Neuron (in vitro differentiated cells): ENCODE measurements at regions not wholly inside any gene's neighbourhood (a gene's known extent, or its start where the extent isn't known, plus 50 kb on each side); places are given as distances from the start of the nearest gene placed in this dataset.
A peak's percentile ranks its signal among the peaks of the same experiment; 100 is the strongest.
"Not testable (repeated sequence)": the region's sequence is repeated elsewhere in the genome, so short reads cannot be mapped to it uniquely, and the experiment has no call there.

Experiments used
- H2AFZ ChIP-seq: one replicate; pipeline ENCODE4 v1.6.1; 2013; ENCODE audit warnings: low read depth, mild to moderate bottlenecking, inconsistent platforms, low read length, moderate library complexity
- H3K27me3 ChIP-seq: one replicate; pipeline ENCODE4 v1.6.1; 2013; ENCODE audit warnings: low read length; ENCODE audit not compliant: insufficient read depth
- H3K36me3 ChIP-seq: one replicate; pipeline ENCODE4 v1.6.1; 2013; ENCODE audit warnings: low read length; ENCODE audit not compliant: insufficient read depth
- H3K4me1 ChIP-seq: one replicate; pipeline ENCODE4 v1.6.1; 2013; ENCODE audit warnings: low read length; ENCODE audit not compliant: insufficient read depth
- H3K4me3 ChIP-seq: 2 replicates; pipeline ENCODE4 v1.5.1; 2013; ENCODE audit warnings: mild to moderate bottlenecking, low read length, moderate library complexity
- H3K9me3 ChIP-seq: one replicate; pipeline ENCODE4 v1.6.1; 2013; ENCODE audit warnings: low read length

DNA sequence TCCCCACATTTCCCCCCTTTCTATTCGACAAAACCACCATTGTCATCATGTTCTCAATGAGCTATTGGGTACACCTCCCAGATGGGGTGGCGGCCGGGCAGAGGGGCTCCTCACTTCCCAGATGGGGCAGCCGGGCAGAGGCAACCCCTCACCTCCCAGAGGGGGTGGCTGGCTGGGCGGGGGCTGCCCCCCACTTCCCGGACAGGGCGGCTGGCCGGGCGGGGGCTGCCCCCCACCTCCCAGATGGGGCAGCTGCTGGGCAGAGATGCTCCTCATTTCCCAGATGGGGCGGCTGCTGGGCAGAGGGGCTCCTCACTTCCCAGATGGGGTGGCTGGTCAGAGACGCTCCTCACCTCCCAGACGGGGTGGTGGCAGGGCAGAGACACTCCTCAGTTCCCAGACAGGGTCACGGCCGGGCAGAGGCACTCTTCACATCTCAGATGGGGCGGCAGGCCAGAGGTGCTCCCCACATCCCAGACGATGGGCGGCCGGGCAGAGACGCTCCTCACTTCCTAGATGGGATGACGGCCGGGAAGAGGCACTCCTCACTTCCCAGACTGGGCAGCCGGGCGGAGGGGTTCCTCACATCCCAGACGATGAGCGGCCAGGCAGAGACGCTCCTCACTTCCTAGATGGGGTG is 221.5 kb downstream of the NNT start:
- not testable (repeated sequence) for H3K36me3 ChIP-seq, H3K4me3 ChIP-seq, H3K4me1 ChIP-seq, H2AFZ ChIP-seq, H3K9me3 ChIP-seq, H3K27me3 ChIP-seq

DNA sequence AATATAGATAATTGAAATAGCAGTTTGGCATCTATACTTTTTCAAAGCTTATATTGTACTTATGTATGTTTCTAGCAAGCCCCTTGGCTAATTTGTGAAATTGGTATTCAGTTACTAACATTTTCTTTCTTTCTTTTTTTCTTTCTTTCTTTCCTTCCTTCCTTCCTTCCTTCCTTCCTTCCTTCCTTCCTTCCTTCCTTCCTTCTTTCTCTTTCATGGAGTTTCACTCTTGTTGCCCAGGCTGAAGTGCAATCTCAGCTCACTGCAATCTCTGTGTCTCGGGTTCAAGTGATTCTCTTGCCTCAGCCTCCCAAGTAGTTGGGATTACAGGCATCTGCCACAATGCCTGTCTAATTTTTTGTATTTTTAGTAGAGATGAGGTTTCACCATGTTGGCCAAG is 215.4 kb downstream of the NNT start:
- H2AFZ ChIP-seq, H3K4me3 ChIP-seq, H3K4me1 ChIP-seq, H3K9me3 ChIP-seq, H3K27me3 ChIP-seq, H3K36me3 ChIP-seq: not testable (repeated sequence)

DNA sequence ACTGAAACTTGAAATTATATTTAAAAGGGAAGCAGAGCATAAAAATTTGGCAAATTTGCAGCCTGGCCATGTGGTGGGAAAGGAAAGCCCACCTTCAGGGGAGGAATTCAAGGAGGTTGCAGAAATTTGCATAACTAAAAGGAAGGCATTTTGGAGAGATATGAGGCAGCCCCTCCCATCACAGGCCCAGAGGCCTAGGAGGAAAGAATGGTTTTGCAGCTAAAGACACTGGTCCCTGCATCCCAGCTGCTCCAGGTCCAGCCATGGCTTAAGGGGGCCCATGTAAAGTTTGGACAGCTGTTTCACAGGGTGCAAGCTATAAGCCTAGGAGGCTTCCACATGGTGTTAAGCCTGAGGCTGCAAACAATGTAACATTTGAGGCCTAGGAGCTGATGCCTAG is 212.5 kb downstream of the NNT start:
- H3K36me3 ChIP-seq = no peaks in the 10 kb centered on the region
- H3K4me1 ChIP-seq = no peaks in the 10 kb centered on the region
- no peak overlapping the region for H3K4me3 ChIP-seq
- H3K27me3 ChIP-seq = no peaks in the 10 kb centered on the region
- H2AFZ ChIP-seq = no peak overlapping the region
- H3K9me3 ChIP-seq = peaks cover 3% of the 10 kb centered on the region

DNA sequence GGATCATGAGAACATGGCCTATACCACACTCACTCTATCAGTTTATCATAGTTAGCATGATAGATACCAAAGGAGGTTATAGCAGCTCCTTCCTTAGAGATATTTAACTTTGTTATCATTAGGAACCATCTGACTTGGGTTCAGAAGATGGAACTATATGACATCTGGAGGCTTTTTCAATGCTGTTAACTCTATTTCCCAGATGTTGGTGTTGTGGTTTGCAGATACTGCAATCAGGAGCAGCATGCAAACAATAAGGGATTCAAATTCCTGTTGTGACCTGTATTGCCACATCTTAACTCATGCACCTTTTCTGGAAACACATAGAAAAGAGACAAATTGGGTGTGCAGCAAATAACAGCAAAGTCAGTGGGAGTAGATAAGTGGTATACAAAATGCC is 201.7 kb downstream of the NNT start:
- H3K4me3 ChIP-seq = no peak overlapping the region
- no peaks in the 10 kb centered on the region for H3K36me3 ChIP-seq
- no peaks in the 10 kb centered on the region for H3K27me3 ChIP-seq
- H3K9me3 ChIP-seq = no peaks in the 10 kb centered on the region
- no peaks in the 10 kb centered on the region for H3K4me1 ChIP-seq
- no peak overlapping the region for H2AFZ ChIP-seq

DNA sequence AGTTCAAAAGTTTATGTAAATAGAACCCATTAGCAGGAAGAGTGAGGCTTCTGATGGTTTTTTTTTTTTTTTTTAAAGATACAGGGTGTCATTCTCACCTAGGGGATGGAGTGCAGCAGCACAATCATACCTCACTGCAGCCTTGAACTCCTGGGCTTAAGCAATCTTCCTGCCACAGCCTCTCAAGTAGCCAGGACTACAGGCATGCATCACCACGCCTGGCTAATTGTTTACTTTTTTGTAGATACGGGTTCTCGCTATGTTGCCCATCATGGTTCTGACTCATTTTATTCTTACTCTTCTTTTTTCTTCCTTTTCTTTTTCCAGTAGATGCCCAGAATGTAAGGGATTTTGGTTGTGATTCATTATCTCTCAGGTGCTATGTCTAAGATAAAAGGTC is 201.1 kb downstream of the NNT start:
- H3K4me1 ChIP-seq = no peaks in the 10 kb centered on the region
- H3K4me3 ChIP-seq = no peak overlapping the region
- no peaks in the 10 kb centered on the region for H3K27me3 ChIP-seq
- no peaks in the 10 kb centered on the region for H3K9me3 ChIP-seq
- H3K36me3 ChIP-seq = no peaks in the 10 kb centered on the region
- no peak overlapping the region for H2AFZ ChIP-seq

DNA sequence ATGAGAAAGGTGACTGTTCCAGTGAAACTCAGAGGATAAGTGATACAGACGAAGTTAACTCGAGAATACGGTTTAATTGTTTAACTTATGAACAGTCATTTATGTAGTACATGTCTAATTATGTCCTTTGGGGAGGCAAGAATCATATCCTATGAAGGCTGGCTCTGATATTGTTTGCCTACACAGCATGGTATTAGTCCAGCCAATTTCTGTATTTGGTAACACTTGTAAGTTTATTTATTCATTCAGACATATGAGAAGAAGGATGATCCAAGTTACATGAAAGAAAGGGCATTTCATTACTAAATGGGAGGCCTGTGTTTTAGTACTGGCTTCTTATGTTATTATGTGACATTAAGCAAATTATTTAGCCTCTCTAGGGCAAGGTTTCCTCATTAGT is 199.7 kb downstream of the NNT start:
- Histone ChIP-seq H3K9me3 (no peaks in the 10 kb centered on the region), H2AFZ (no peak overlapping the region), H3K36me3 (no peaks in the 10 kb centered on the region), H3K4me1 (no peaks in the 10 kb centered on the region), H3K4me3 (no peak overlapping the region), H3K27me3 (no peaks in the 10 kb centered on the region)

DNA sequence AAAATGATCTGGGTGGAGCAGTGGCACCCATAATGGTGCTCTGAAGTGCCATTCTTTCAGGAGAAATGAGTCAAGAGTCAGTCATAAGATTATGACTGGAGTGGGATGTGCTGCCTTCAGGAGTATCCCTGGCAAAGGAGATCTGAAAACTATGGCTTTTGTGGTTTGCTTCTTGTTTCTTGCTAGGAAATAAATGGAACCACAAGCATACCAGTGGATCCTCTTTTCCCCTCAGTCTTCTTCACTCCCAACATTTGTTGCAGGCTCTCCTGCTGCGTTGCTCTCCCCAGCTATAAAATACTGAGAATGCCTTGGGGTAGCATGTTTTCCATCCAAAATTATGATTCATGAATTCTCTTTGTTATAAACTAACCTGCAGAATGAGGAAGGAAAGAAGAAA is 199.1 kb downstream of the NNT start:
- no peaks in the 10 kb centered on the region for H3K9me3 ChIP-seq
- no peaks in the 10 kb centered on the region for H3K27me3 ChIP-seq
- H3K4me3 ChIP-seq = no peak overlapping the region
- H2AFZ ChIP-seq = no peak overlapping the region
- no peaks in the 10 kb centered on the region for H3K4me1 ChIP-seq
- no peaks in the 10 kb centered on the region for H3K36me3 ChIP-seq

DNA sequence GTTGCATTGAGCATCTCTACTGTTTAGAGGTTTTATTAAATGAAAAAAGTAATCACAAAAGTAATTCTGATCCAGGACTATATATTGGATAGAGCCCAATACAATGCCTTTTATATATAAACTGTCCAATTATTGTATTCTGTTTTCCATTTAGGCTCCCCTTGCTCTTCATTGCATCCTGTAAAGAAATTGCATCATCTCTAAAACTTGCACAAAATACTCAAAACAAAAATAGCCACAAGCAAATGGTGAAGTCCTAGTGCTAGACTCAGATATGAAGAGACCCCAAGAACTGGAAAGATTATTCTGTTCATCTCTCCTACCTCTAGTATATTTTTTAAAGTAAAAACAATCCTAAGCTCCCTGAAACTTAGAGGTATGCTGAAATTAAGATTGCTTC is 195.8 kb downstream of the NNT start:
- no peak overlapping the region for H3K4me3 ChIP-seq
- no peaks in the 10 kb centered on the region for H3K4me1 ChIP-seq
- H3K9me3 ChIP-seq = no peaks in the 10 kb centered on the region
- no peaks in the 10 kb centered on the region for H3K27me3 ChIP-seq
- no peaks in the 10 kb centered on the region for H3K36me3 ChIP-seq
- no peak overlapping the region for H2AFZ ChIP-seq

DNA sequence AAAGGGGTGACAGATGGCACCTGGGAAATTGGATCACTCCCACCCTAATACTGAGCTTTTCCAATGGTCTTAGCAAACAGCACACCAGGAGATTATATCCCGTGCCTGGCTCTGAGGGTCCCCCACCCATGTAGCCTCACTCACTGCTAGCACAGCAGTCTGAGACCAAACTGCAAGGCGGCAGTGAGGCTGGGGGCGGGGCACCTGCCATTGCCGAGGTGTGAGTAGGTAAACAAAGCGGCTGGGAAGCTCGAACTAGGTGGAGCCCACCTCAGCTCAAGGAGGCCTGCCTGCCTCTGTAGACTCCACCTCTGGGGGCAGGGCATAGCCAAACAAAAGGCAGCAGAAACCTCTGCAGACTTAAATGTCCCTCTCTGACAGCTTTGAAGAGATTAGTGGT is 188.9 kb downstream of the NNT start:
- not testable (repeated sequence) for H3K27me3 ChIP-seq, H2AFZ ChIP-seq, H3K4me1 ChIP-seq, H3K36me3 ChIP-seq, H3K9me3 ChIP-seq, H3K4me3 ChIP-seq

DNA sequence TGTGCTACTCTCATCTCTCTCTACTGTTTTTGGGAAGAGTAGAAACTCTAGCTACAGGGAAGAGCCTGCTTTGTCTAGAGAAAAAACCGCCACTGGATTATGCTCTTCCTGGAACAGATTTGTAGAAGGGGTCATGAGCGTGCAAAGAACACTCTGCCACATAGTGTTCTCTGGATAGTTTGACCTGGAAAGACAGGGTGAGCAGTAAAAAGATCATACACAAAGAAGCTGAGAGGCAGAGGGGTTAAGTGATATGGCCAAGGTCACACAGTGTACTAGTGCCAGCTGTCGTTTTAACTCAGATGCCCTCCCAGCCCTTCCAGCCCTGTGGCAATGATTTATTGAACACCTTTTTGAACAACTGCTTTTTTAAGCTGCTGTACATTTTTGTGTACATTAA is 182.2 kb downstream of the NNT start:
- Histone ChIP-seq H3K4me1 (no peaks in the 10 kb centered on the region), H2AFZ (no peak overlapping the region), H3K36me3 (no peaks in the 10 kb centered on the region), H3K9me3 (no peaks in the 10 kb centered on the region), H3K27me3 (no peaks in the 10 kb centered on the region), H3K4me3 (no peak overlapping the region)

DNA sequence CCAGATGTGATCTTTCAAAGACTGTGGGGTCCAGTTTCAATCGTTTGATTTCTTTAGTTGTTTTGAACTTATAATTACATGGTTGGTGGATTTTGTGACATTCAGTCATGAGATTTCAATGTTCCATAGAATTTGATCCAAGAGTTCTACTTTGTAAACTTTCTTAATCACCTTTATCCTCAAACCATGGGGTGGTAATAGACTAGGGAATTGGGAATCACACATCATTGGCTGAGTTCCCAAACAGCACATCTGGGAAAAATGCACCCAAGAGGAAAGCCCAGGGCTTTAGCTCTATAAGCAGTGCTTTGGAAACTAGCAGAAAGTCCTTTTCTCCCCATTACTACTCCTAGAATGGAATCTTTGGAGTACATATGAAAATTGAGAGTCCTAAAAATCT is 177.6 kb downstream of the NNT start:
- Histone ChIP-seq H3K27me3 (no peaks in the 10 kb centered on the region), H3K4me1 (no peaks in the 10 kb centered on the region), H2AFZ (no peak overlapping the region)

DNA sequence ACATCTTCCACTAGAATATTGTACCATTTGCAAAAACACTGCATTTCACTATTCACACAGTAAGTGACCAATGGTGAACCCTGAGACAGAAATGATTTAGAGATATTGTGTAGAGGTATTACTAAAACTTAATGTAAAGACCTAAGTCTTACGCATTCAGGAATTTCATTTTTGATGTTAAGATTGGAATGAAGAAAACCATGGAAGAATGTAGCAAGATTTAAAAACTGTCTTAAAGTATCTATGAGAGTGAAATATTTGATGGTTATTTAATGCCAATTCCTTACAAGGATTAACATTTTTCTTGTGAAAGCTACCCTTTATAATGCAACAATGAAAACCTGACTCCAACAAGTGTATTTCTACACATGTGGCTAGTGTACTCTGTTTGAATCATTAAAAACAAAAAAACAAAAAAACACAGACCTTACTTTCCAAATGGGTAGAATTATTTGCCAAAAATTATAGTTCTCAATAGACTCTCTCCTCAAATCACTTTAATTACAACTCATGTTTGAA is 172.0 kb downstream of the NNT start:
- Histone ChIP-seq H3K27me3 (no peaks in the 10 kb centered on the region), H3K9me3 (no peaks in the 10 kb centered on the region), H3K4me3 (no peak overlapping the region), H3K36me3 (no peaks in the 10 kb centered on the region), H2AFZ (no peak overlapping the region), H3K4me1 (peaks cover 13% of the 10 kb centered on the region)

More for the DNA sequence above, 177.6 kb downstream of the NNT start:
- no peaks in the 10 kb centered on the region for H3K9me3 ChIP-seq
- no peaks in the 10 kb centered on the region for H3K36me3 ChIP-seq
- no peak overlapping the region for H3K4me3 ChIP-seq

DNA sequence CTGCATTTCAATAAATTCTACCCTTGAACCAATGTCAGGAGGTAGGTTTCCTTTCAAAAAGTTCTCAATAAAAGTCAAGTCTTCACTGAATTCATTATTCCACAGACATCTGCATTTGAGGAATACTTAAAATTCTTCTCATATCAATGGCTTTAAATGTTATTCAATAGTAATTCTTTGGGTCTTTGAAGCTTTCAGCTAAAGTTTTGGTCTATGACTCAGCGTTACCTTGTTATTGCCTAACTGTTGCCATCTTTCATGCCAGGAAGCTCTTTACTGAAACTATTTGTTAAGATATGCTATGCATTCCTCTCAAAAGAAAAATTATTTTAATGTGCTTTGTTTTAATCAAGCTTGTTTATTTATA is 170.5 kb downstream of the NNT start:
- Histone ChIP-seq H3K9me3 (no peaks in the 10 kb centered on the region), H3K27me3 (no peaks in the 10 kb centered on the region), H3K4me1 (peaks cover 19% of the 10 kb centered on the region), H3K4me3 (no peak overlapping the region), H3K36me3 (no peaks in the 10 kb centered on the region), H2AFZ (peak overlapping the region; percentile 5)

DNA sequence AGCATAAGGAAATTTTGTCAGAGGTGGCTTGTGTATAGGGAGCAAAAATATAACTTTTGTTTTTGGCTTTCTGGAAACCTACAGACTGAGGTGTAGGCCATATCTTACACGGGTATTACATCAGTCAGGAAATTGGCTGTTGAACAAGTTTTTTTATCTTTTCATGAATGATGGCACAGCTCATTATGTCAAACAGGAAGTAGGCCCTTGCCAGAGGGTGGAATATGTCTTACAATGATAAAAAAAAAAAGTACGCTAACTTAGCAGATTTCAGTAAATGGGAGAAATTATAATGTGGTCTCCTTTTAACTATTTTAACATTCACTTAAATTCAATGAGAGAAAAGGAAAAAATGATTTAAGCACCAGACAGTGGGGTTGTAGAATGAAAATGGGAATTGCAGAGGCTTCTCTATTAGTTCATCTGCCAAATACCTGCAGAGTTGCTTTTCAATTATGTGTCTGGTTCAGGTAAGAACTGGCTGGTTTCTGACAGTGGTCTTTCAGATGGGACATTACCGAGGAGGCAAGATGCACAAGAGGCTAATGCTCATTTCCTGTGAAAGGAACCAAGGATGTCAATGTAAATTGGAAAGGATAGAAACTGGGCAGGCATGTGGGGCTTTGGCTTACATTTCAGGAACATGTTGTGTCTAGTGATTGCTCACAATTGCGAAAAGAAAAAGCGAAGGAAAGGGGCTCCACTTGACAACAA is 169.9 kb downstream of the NNT start:
- H3K4me3 ChIP-seq = no peak overlapping the region
- H3K36me3 ChIP-seq = no peaks in the 10 kb centered on the region
- no peaks in the 10 kb centered on the region for H3K27me3 ChIP-seq
- peak overlapping the region; percentile 5 for H2AFZ ChIP-seq
- no peaks in the 10 kb centered on the region for H3K9me3 ChIP-seq
- H3K4me1 ChIP-seq = peaks cover 19% of the 10 kb centered on the region
